Heart left ventricle (tissue), 13 donors: ENCODE measurements at regions not wholly inside any gene's neighbourhood (a gene's known extent, or its start where the extent isn't known, plus 50 kb on each side); places are given as distances from the start of the nearest gene placed in this dataset.

Experiments
- POLR2A ChIP-seq, 2 donors: fragments of 450-650 bp; IDR thresholded peaks; one replicate each; pipeline ENCODE4 v1.6.1; 2017; ENCODE audit warnings: antibody characterized with exemption in 2 of 2, mild to moderate bottlenecking in 2 of 2, moderate library complexity in 2 of 2
- TF ChIP-seq, protein P1 (sequence below), 12 donors: fragments of 200-600 bp; sonication (generic) in 4 of 12; IDR thresholded peaks; one replicate each; pipeline versions ENCODE4 v1.5.0 to v1.8.0; 2018 to 2022; ENCODE audit warnings: antibody characterized with exemption in 12 of 12, mild to moderate bottlenecking in 5 of 12
- donor health status: ischemic (EF 13 %, LVEDD 7.1; RV severe dilation, severe dysfunction).
- donor health status: DM: no; HTN: yes; CAD: no.
- donor health status: DM: no; HTN: no; CAD: no.
- donor health status: ischemic (EF 25% LVEDD 6.9; RV normal size, moderate dysfunction).
- donor health status: ischemic (EF 25% LVEDD 5.7; RV mildly dilated, moderate dysfunction).
- donor health status: ischemic (EF 35%, LVEDD 5.7; RV mildly dilated, moderate dysfunction).
- donor health status: nonischemic (EF 11% LVEDD 7.7; RV severe dilation, severe dysfunction).
- donor health status: DM: yes; HTN: yes; CAD: no.
- donor health status: PGD.
- donor health status: ischemic (EF 29% LVEDD 5.4; RV normal size, mild dysfunction).
- donor health status: nonischemic (EF 23%, LVEDD 6.1; RV moderate dilation, normal function).

GRCh38 chr1:221069178-221069903, 190.1 kb downstream of the HLX start:
- TF ChIP-seq, protein P1, sequence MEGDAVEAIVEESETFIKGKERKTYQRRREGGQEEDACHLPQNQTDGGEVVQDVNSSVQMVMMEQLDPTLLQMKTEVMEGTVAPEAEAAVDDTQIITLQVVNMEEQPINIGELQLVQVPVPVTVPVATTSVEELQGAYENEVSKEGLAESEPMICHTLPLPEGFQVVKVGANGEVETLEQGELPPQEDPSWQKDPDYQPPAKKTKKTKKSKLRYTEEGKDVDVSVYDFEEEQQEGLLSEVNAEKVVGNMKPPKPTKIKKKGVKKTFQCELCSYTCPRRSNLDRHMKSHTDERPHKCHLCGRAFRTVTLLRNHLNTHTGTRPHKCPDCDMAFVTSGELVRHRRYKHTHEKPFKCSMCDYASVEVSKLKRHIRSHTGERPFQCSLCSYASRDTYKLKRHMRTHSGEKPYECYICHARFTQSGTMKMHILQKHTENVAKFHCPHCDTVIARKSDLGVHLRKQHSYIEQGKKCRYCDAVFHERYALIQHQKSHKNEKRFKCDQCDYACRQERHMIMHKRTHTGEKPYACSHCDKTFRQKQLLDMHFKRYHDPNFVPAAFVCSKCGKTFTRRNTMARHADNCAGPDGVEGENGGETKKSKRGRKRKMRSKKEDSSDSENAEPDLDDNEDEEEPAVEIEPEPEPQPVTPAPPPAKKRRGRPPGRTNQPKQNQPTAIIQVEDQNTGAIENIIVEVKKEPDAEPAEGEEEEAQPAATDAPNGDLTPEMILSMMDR (IDR thresholded peaks at IDR 0.05) = no peak
- no peak for TF ChIP-seq POLR2A (IDR thresholded peaks at IDR 0.05)
